Prostate gland (tissue), 2 donors: ENCODE measurements at regions not wholly inside any gene's neighbourhood (a gene's known extent, or its start where the extent isn't known, plus 50 kb on each side); places are given as distances from the start of the nearest gene placed in this dataset.

Source experiments
- CTCF ChIP-seq, 4 experiments: fragments of 200-600 bp in 2 of 4; fragments of 450-650 bp in 2 of 4; sonication (generic) in 2 of 4; IDR thresholded peaks; 1 replicate in 3 of 4; 2 replicates in 1 of 4; pipeline ENCODE4 v1.5.1; 2016 to 2019; ENCODE audit warnings: antibody characterized with exemption in 4 of 4, mild to moderate bottlenecking in 2 of 4, moderate library complexity in 2 of 4
- POLR2AphosphoS5 ChIP-seq: sonication (generic); formaldehyde crosslinking; IDR thresholded peaks from one replicate; pipeline ENCODE4 v1.6.1; 2017; ENCODE audit warnings: antibody characterized with exemption

- TF ChIP-seq POLR2AphosphoS5 (no peak), CTCF (IDR thresholded peaks at IDR 0.05) (no peak)
These were observed 335.5 kb downstream of the ZNF674 start for GRCh38 chrX:46209768-46210167.
